Activated CD8-positive, alpha-beta memory T cell treated with anti-CD3 and anti-CD28 coated beads for 24 hours (primary cell): ENCODE measurements at regions not wholly inside any gene's neighbourhood (a gene's known extent, or its start where the extent isn't known, plus 50 kb on each side); places are given as distances from the start of the nearest gene placed in this dataset.

Experiments used
- DNase-seq: peaks from one replicate; pipeline ENCODE4 v3.0.0-alpha.2; 2020

- no peak for DNase-seq
Observed at GRCh38 chr5:87948486-87948885, 320.2 kb downstream of the TMEM161B start.

GRCh38 chr5:87946271-87946670 is 322.4 kb downstream of the TMEM161B start:
- DNase-seq, result no peak

DNA sequence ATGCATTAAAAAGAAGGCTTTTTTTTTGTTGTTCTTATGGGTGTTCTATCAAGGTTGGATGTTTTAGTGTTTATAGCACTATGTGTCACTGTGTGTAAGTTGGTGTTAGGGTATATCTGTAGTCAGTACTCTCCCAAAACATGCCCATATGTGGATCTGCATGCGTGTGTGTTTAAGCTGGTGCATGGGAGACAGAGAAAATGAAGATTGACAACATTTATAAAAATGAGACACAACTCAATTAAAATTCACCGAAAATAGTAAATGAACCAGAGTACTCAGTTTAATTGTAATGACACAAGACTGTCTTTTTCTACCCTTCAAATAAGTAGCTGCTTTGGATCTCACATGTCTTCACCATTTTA is 323.4 kb downstream of the TMEM161B start:
- no peak for DNase-seq

DNA sequence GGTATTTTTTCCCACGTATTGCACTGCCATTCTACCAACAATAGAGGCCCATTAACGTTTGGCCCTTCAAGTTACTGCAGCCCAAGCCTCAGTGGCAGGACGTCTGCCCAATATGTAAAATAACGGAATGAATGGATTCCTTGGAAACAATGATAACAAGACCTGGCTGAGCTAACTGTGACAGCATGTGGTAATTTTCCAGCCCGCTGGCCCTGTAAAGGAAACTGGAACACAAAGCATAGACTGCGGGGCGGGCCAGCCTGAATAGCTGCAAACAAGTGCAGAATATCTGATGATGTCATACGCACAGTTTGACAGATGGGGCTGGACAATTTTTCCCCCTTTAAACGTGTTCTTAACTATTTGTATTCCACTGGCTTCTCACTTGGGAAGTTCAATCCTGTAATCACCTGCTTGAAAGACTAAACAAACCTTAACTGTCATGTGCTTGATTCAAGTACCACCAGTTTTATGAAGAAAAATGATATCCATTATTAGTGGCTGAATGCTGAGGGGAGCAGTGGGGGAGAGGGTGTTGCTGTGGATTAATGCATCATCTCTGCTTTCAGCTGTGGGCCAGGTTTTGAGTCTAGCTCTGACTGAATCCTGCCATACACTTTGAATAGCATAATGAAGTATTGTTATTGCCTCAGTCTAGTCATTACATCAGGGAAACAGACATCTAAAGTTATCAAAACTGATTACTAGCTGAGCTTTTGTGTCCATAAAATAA is 323.9 kb downstream of the TMEM161B start:
- DNase-seq, result no peak

DNA sequence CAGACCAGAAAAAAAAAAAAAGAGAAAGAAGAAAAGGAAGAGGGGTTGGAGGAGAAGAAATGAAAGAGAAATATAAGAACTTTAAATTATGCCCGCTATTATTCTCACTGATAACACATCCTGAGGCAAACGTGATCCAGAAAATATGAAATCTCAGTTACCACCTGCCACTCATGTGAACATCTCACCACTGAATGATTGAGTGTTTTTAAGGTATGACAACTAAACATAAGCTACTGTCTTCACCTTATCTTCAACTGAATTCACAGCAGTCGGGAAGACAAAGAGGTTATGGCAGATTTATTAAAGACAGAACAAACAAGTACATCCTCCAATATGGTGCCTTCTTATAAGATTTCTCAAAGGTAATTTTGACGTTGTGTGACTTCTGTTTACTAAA is 327.9 kb downstream of the TMEM161B start:
- DNase-seq, result no peak

GRCh38 chr5:87936667-87937066 is 332.0 kb downstream of the TMEM161B start:
- DNase-seq, result no peak

- DNase-seq, result no peak
Observed at GRCh38 chr5:87924436-87924835, 344.2 kb downstream of the TMEM161B start.

DNA sequence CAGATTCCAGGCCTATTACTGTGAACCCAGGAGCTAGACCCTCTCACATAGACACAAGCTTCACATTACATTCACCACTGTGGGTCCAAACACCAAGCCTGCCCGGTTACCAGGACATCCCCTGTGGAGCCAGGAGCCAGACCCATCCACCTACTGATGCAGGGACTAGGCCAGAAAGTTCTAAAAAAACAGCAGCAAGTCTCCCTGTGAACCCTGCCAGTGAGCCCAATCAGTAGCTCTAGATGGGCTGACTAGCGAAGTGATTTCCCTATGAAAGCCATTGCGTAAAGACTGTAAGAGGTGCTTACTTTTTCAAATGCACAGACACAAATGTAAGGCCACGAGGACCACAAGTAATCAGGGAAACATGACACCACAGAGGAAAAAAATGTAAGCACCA is 352.3 kb downstream of the TMEM161B start:
- no peak for DNase-seq

DNA sequence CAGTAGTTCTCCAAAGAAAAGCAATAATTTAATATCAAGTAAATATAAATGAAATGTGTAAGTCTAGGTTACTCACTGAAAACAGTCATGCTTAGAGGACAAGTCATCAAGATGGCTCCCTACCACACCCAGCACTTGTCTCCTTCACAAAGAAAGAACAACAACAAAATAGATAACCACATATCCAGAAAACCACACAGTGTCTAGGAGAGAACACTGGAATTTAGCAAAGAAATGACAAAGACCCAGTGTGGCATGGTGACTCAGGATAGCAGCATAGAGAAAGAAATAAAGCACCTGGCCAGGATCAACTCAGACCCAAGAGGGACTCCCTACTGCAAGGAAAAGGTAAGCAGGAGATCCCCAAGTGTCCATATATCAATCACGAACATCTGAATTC is 356.2 kb downstream of the TMEM161B start:
- no peak for DNase-seq

- DNase-seq, result no peak
Observed at GRCh38 chr5:87909382-87909781, 359.3 kb downstream of the TMEM161B start.

GRCh38 chr5:87906962-87907361 is 361.7 kb downstream of the TMEM161B start:
- DNase-seq, result no peak

GRCh38 chr5:87900419-87900818 is 368.2 kb downstream of the TMEM161B start:
- DNase-seq, result no peak

- DNase-seq, result no peak
Observed at GRCh38 chr5:87899721-87900131, 368.9 kb downstream of the TMEM161B start.

DNA sequence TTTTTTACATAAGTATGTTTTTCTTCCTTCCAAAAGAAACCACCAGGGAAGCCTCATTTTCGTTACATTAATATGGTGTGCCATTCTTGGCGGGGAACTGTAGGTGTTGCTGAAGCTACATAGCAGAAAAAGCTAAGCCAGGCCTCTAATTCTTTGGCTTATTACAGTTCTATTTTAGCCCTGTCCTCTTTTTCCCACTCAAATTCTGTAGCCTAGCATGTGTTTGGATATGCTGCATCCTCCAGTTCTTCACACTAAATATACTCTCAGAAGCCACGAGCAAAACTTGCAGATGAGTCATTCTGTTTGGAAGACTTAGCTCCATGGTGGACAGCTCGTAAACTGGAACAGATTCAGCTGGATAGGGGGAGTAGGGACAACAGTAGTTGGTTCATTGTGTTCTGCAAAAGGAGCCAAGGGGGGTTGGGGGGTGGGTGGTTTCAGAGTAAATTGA is 369.4 kb downstream of the TMEM161B start:
- no peak for DNase-seq

GRCh38 chr5:87898574-87898973 is 370.1 kb downstream of the TMEM161B start:
- no peak for DNase-seq

GRCh38 chr5:87888139-87888538 is 380.5 kb downstream of the TMEM161B start:
- no peak for DNase-seq

- DNase-seq, result no peak
Observed at GRCh38 chr5:87887247-87887646, 381.4 kb downstream of the TMEM161B start.

DNA sequence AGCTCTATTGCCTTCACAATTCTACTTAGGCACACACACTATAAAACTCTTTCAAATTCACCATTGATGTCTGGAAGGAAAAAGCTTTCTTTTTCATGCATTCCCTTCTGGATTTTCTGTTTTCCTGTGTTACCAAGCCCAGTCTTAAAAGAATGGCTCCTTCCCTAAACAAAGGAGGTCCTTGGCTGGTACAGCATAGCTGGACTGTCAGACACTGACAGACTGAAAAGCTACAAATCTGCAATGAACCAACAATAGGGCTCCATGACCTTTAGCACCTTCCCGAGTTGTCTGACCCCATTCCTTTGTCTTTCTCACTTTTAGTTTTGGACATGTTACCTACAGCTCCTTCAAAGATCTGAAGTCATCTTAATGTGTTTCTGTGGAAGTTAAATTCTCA is 382.5 kb downstream of the TMEM161B start:
- DNase-seq, result no peak

DNA sequence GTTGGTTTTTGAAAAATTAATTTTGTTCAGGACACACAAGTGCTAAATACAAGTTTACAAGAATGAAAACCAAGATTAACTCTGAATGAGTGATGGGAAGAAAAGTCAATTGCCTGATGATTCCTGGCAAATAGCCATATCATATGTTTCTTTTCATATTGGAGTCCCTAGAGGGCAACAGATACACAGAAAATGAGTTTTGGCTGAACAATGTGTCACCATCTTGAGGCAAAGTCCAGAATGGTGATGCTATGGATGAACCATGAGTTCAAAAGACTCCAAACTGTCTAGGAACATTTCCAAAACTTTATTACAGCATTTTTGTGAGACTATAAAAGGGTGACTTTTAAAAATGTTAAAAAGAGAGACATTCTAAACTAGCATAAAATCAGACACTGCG is 382.9 kb downstream of the TMEM161B start:
- DNase-seq, result no peak

GRCh38 chr5:87877495-87877894 is 391.1 kb downstream of the TMEM161B start:
- DNase-seq, result no peak

- no peak for DNase-seq
Observed at GRCh38 chr5:87877023-87877422, 391.6 kb downstream of the TMEM161B start.

DNA sequence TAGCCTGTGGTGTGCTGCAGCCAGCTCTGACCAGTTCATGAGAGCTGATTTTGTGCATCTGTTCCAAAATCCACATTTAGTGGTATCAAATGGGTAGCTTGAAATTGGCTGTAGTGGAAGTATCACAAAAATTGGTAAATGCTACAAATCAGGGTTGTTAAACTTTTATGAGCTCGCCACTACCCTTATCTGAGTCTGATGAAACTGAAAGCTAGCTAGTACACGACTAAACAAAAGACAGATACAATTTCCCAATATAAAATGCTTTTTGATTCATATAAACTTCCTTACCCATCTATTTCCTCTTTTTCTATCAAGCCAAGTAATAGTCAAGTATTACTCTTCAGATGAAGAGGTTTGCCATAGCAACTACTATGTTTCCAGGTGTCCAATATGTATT is 392.0 kb downstream of the TMEM161B start:
- DNase-seq, result no peak

DNA sequence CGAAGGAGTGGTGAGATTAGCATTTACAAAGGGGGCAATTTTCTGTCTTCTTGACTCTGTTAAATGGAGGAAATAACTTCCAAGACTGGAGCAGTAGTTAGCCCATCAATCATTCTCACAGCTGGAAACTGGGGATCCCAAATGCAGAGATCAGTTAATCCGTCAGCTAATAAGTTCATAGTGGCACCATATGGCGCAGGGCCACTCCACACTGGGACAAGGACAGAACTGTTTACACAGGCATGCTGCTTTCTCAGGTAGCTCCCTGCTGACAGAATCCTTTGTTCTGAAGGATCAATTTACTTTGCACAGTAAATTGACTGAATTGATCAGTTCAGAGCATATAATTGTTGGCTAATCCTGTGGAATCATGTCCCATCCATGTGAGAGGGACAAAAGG is 395.7 kb downstream of the TMEM161B start:
- no peak for DNase-seq

DNA sequence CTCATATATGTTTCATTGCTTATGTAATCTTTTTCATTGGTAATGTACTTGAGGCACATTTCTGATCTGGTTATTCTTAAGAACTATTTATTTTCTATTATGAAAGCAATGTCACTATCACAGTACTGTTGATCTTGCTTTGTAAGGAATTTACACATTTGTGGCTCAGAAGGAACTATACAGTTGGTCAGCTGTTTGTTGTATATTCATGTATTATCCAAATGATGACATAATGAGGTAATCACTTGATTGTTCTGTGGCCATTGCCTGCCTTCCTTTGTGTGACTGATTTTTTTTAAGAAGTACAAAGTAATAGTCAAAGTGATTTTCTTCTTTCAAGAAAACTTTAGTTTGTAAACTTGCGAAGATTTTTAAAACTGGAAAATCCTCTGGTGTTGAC is 399.9 kb downstream of the TMEM161B start:
- no peak for DNase-seq

DNA sequence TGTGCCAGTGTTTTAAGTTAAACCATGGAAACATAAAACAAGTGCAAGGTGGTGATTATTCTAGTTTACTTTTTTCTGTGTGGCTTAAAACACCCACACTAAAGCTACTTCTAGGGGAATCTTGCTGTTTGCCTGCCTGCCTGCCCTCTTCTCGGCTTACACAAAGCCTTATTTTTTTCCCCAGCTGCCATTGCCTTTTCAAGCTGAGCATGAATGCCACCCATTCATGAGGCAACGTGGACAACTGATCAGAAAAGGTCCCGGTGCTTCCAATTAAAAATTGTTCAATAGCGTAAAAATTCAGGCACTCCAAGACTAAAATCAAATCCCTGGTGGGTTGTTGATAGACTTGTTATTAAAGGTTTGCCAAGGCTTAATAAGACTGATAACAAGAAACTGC is 401.4 kb downstream of the TMEM161B start:
- no peak for DNase-seq
